ENCODE measurements at regions not wholly inside any gene's neighbourhood (a gene's known extent, or its start where the extent isn't known, plus 50 kb on each side); places are given as distances from the start of the nearest gene placed in this dataset.
"Not testable (repeated sequence)": the region's sequence is repeated elsewhere in the genome, so short reads cannot be mapped to it uniquely, and the experiment has no call there.

DNA sequence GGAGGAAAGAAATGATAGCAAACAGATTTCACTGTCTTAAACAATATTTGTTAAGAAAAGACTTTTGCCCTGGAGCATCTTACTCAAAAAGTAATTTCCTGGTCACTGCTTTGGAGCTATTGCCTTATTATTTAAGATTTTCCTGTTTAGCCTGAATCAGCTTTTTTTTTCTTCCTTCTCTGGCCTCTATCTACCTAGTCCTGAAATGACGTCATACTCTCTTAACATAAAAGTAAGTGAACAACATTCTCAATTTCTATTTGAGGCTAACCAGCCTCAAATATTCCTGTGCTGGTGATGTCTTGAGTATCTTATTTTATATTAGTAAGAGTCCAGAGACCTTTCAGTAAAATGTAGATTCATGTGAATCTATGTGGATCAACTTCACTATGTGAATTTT, 221.9 kb upstream of the ALCAM start:
- H3K4me1 Mint-ChIP-seq = no peaks in the 10 kb centered on the region
- H3K36me3 Mint-ChIP-seq = no peaks in the 10 kb centered on the region
- no peak overlapping the region for H3K4me3 Mint-ChIP-seq
- DNase-seq = no peak
- H3K27ac Mint-ChIP-seq = no peak overlapping the region
- no peaks in the 10 kb centered on the region for H3K9me3 Mint-ChIP-seq
- peaks cover 1% of the 10 kb centered on the region for H3K27me3 Mint-ChIP-seq

- Mint-ChIP-seq H3K36me3 (no peaks in the 10 kb centered on the region), H3K4me3 (no peak overlapping the region), H3K27ac (no peak overlapping the region), H3K9me3 (no peaks in the 10 kb centered on the region), H3K4me1 (no peaks in the 10 kb centered on the region), H3K27me3 (peaks cover 3% of the 10 kb centered on the region)
- DNase-seq = no peak
Observed at GRCh38 chr3:105145511-105145910, 221.2 kb upstream of the ALCAM start.

GRCh38 chr3:105149197-105149596, 217.5 kb upstream of the ALCAM start:
- not testable (repeated sequence) for H3K4me1 Mint-ChIP-seq, H3K4me3 Mint-ChIP-seq, H3K36me3 Mint-ChIP-seq, H3K9me3 Mint-ChIP-seq, DNase-seq, H3K27ac Mint-ChIP-seq, H3K27me3 Mint-ChIP-seq

GRCh38 chr3:105152987-105153386, 213.7 kb upstream of the ALCAM start:
- Mint-ChIP-seq H3K9me3 (no peaks in the 10 kb centered on the region), H3K36me3 (no peaks in the 10 kb centered on the region), H3K4me1 (no peaks in the 10 kb centered on the region), H3K4me3 (no peak overlapping the region), H3K27ac (no peak overlapping the region), H3K27me3 (peaks cover 3% of the 10 kb centered on the region)
- no peak for DNase-seq

DNA sequence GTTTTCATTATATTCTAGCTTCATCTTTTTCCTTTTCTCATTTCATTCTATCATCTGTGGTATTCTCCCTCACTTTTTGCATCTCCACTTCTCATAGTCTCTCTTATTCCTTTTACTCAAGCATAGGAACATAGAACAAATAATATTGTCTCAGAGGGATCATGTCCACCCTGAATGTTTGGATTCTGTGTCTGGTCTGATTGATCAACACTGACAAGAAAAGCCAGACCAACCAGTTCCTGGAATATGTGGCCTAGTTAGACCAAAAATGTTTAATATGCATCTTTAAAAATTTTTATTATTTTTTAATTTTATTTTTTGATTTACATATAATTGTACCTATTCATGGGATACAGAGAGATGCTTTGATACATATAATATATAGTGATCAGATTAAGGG, 212.0 kb upstream of the ALCAM start:
- Mint-ChIP-seq H3K9me3 (no peaks in the 10 kb centered on the region), H3K36me3 (no peaks in the 10 kb centered on the region), H3K4me3 (no peak overlapping the region), H3K27me3 (peaks cover 3% of the 10 kb centered on the region), H3K4me1 (no peaks in the 10 kb centered on the region), H3K27ac (no peak overlapping the region)
- DNase-seq = no peak

DNA sequence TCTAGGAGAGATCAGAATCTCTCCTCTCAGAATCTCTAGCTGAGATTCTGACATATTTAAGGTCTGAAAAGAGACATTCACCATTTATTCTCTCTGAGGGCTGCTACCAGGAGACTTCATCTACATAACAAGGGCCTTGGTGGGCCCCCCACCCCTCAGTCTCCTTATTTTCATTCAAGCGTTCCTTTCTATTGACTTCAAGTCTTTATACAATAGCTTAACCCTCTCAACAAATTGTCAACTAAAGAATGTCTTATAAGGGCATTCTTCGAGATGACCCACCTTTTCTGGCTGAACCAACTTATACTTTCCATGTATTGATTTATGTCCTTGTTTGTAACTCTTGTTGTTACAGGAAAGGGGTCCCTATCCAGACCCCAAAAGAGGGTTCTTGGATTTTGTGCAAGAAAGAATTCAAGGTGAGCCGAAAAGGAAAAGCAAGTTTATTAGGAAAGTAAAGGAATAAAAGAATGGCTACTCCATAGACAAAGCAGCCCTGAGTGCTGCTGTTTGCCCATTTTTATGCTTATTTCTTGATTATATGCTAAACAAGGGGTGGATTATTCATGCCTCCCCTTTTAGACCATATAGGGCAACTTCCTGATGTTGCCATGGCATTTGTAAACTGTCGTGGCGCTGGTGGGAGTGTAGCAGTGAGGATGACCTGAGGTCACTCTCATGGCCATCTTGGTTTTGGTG, 209.5 kb upstream of the ALCAM start:
- Mint-ChIP-seq H3K27ac (no peak overlapping the region), H3K36me3 (no peaks in the 10 kb centered on the region), H3K4me3 (no peak overlapping the region), H3K9me3 (no peaks in the 10 kb centered on the region), H3K27me3 (no peaks in the 10 kb centered on the region), H3K4me1 (no peaks in the 10 kb centered on the region)
- DNase-seq = no peak

- H3K9me3 Mint-ChIP-seq = no peaks in the 10 kb centered on the region
- no peak overlapping the region for H3K27ac Mint-ChIP-seq
- no peaks in the 10 kb centered on the region for H3K36me3 Mint-ChIP-seq
- H3K4me1 Mint-ChIP-seq = no peaks in the 10 kb centered on the region
- no peak for DNase-seq
- H3K4me3 Mint-ChIP-seq = no peak overlapping the region
- H3K27me3 Mint-ChIP-seq = no peaks in the 10 kb centered on the region
Observed at GRCh38 chr3:105157766-105158085, 209.0 kb upstream of the ALCAM start.

DNA sequence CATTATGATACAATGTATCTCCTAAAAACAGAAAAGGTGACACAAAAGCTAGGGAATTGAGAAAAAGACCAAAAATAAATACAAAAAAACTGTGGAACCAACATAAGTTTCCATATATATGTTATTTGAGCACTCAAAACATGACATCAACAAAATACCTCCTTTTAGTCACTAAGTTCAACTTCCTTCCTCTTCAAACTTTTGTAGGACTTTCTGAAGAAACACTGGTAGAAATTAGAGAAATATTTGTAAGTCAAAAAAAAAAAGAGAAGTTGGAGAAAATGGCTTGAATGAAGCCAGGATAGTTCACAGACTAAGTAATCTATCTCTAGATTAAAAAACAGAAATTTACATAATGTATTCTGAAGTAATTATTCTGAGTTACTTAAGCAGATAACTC, 208.4 kb upstream of the ALCAM start:
- no peaks in the 10 kb centered on the region for H3K4me1 Mint-ChIP-seq
- DNase-seq = no peak
- H3K27ac Mint-ChIP-seq = no peak overlapping the region
- no peak overlapping the region for H3K4me3 Mint-ChIP-seq
- no peaks in the 10 kb centered on the region for H3K27me3 Mint-ChIP-seq
- H3K36me3 Mint-ChIP-seq = no peaks in the 10 kb centered on the region
- no peaks in the 10 kb centered on the region for H3K9me3 Mint-ChIP-seq

DNA sequence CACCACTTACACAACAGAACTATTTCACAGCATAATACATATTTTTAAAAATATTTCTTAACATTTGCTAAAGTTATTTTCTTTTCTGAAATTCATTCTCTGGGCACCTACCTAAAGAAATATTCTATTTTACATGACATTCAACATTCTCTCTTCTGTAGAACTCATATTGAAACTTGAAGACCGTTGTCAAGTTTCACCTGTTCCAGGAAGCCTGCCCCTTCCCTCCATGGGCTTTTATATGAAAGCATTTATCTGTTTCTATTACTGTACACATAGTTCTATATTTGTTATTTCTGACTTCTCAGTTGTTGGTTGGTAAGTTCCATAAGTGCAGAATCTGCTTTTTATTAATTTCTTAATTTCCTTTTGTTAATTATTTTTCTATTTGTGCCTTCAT, 204.3 kb upstream of the ALCAM start:
- no peak overlapping the region for H3K4me3 Mint-ChIP-seq
- no peaks in the 10 kb centered on the region for H3K4me1 Mint-ChIP-seq
- H3K9me3 Mint-ChIP-seq = no peaks in the 10 kb centered on the region

GRCh38 chr3:105166893-105167292, 199.8 kb upstream of the ALCAM start:
- no peak overlapping the region for H3K4me3 Mint-ChIP-seq
- H3K27me3 Mint-ChIP-seq = peaks cover 3% of the 10 kb centered on the region
- H3K27ac Mint-ChIP-seq = no peak overlapping the region
- DNase-seq = no peak
- H3K36me3 Mint-ChIP-seq = no peaks in the 10 kb centered on the region
- no peaks in the 10 kb centered on the region for H3K4me1 Mint-ChIP-seq
- H3K9me3 Mint-ChIP-seq = no peaks in the 10 kb centered on the region

More for the DNA sequence above, 204.3 kb upstream of the ALCAM start:
- no peaks in the 10 kb centered on the region for H3K36me3 Mint-ChIP-seq
- DNase-seq = no peak
- no peak overlapping the region for H3K27ac Mint-ChIP-seq
- peaks cover 3% of the 10 kb centered on the region for H3K27me3 Mint-ChIP-seq

DNA sequence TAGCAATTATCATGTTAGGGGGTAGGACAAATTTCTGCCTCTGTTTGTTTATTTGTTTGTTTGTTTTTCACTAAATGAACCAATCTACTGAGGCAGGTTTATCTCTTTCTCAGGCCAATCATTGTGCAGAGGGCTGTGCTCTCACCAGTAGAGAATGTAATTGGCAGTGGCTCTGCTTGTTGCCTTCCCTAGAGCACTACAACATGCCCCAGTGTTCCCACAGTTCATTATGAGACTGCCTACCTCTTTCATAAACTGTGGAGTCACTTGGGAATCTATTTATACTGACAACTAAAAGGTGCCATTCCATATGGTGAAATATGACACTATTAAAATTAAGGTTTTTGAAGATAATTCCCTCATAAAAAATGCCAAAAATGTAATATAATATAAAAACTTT, 196.3 kb upstream of the ALCAM start:
- no peak overlapping the region for H3K27ac Mint-ChIP-seq
- H3K4me1 Mint-ChIP-seq = no peaks in the 10 kb centered on the region

DNA sequence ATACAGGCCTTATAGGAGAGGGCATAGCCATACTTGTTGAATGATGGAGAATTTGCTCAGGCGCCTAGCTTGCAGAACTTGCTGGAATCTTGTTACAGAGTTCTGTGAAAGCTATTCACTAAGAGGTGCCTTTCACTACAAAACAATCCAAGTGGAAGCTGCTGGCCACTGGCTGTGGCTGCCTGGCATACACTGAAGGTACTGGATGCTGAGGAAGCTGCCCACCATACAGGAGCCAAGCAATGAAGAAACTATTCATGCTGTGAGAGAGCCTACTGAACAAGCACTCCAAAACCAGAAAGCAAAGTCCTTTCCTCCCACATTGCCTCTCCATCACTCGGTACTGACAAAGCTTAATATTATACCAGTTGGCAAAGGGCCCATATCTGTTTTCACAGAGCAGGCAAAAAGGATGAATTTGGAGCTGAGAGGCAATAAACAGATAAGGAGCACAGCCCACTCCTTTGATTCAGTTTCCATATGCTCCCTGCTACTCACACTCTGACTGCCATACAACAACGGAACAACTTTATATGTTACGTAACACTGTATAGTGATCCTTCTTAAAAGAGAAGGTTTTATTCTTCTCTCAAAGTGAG, 192.6 kb upstream of the ALCAM start:
- H3K36me3 Mint-ChIP-seq = no peaks in the 10 kb centered on the region
- no peaks in the 10 kb centered on the region for H3K4me1 Mint-ChIP-seq
- H3K27me3 Mint-ChIP-seq = no peaks in the 10 kb centered on the region
- no peak for DNase-seq
- no peaks in the 10 kb centered on the region for H3K9me3 Mint-ChIP-seq
- H3K27ac Mint-ChIP-seq = no peak overlapping the region
- no peak overlapping the region for H3K4me3 Mint-ChIP-seq

More for the DNA sequence above, 196.3 kb upstream of the ALCAM start:
- Mint-ChIP-seq H3K4me3 (no peak overlapping the region), H3K9me3 (no peaks in the 10 kb centered on the region), H3K36me3 (no peaks in the 10 kb centered on the region), H3K27me3 (peaks cover 3% of the 10 kb centered on the region)
- DNase-seq = no peak

- H3K27me3 Mint-ChIP-seq = peaks cover 3% of the 10 kb centered on the region
- no peaks in the 10 kb centered on the region for H3K9me3 Mint-ChIP-seq
- no peak overlapping the region for H3K27ac Mint-ChIP-seq
- H3K36me3 Mint-ChIP-seq = no peaks in the 10 kb centered on the region
- DNase-seq = no peak
- no peak overlapping the region for H3K4me3 Mint-ChIP-seq
- H3K4me1 Mint-ChIP-seq = no peaks in the 10 kb centered on the region
Observed at GRCh38 chr3:105177576-105177975, 189.1 kb upstream of the ALCAM start.

GRCh38 chr3:105187344-105187743, 179.4 kb upstream of the ALCAM start:
- Mint-ChIP-seq H3K27ac (no peak overlapping the region), H3K4me3 (no peak overlapping the region), H3K4me1 (no peaks in the 10 kb centered on the region), H3K9me3 (peaks cover 8% of the 10 kb centered on the region), H3K27me3 (peaks cover 3% of the 10 kb centered on the region), H3K36me3 (no peaks in the 10 kb centered on the region)
- DNase-seq = no peak

DNA sequence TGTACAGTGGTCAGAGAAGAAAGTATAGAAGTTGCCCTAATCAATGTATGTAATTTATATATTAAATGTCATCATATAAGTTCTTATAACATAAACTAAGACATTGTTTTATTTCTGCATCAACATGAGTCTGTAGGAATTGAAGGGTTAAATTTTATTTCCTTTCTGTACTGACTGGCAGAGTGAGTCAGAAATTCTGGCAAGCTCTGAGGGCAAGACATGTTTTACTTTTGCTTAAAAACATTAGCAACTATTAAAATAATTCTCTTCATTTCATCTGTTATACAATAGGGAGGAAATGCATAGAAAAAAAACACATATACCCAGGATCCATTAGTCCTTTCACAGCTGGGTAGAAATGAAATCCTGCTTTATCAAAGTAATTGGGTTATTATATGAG, 171.4 kb upstream of the ALCAM start:
- Mint-ChIP-seq H3K27ac (no peak overlapping the region), H3K27me3 (no peaks in the 10 kb centered on the region), H3K36me3 (no peaks in the 10 kb centered on the region), H3K4me3 (no peak overlapping the region), H3K4me1 (no peaks in the 10 kb centered on the region), H3K9me3 (peaks cover 5% of the 10 kb centered on the region)
- no peak for DNase-seq

DNA sequence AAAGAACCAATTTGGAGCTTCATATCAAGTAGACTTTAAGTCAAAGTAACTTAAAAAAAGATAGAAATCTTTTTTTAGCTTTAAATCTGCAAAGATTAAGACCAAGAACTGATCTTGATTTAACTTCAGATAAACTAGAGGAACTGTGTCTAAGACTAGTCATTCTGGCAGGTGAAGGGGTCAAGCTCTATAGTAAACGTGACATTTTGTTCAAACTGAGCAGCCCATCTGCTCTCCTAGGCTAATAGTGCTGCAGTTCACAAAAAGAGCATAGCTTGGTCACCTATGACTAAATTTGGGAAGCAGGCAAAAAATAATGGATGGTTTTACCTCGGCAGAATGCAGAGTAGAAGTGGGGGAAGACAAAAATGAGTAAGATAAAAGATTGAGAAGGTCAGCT, 168.8 kb upstream of the ALCAM start:
- Mint-ChIP-seq H3K4me3 (no peak overlapping the region), H3K27ac (no peak overlapping the region), H3K36me3 (no peaks in the 10 kb centered on the region), H3K4me1 (no peaks in the 10 kb centered on the region), H3K27me3 (no peaks in the 10 kb centered on the region), H3K9me3 (no peaks in the 10 kb centered on the region)
- no peak for DNase-seq

Measured in activated naive CD8-positive, alpha-beta T cell treated with anti-CD3 and anti-CD28 coated beads for 36 hours (primary cell).